WTC11 (cell line): ENCODE measurements at regions not wholly inside any gene's neighbourhood (a gene's known extent, or its start where the extent isn't known, plus 50 kb on each side); places are given as distances from the start of the nearest gene placed in this dataset.

ENCODE experiments used
- ATAC-seq: fragments of 200-7000 bp; cut with Tn5 transposase; 2 replicates; pipeline ENCODE4 v1.10.0; 2021; ENCODE audit warnings: mild to moderate bottlenecking, moderate library complexity
- CTCF ChIA-PET: fragments of 300-600 bp; sonication (Branson Sonifier 250); formaldehyde crosslinking; loops from one replicate; lab custom pipeline; 2021; ENCODE audit warnings: antibody characterized with exemption; lab: Charles Lee
- POLR2A ChIA-PET: fragments of 350-600 bp; sonication (Branson Sonifier 250); formaldehyde crosslinking; loops from one replicate; lab custom pipeline; 2021; ENCODE audit warnings: antibody characterized with exemption; lab: Charles Lee
- DNase-seq: peaks from one replicate; pipeline ENCODE4 v3.0.0; 2021; ENCODE audit warnings: low spot score
- H3K27ac Mint-ChIP-seq: 2 replicates; pipeline ENCODE4 v1.8.0; 2021; ENCODE audit warnings: mixed read lengths
- H3K27me3 Mint-ChIP-seq: 2 replicates; pipeline ENCODE4 v1.8.0; 2021; ENCODE audit warnings: low read depth, mild to moderate bottlenecking, moderate library complexity, mixed read lengths
- H3K36me3 Mint-ChIP-seq: 2 replicates; pipeline ENCODE4 v1.8.0; 2021; ENCODE audit warnings: mixed read lengths
- H3K4me1 Mint-ChIP-seq: 2 replicates; pipeline ENCODE4 v1.8.0; 2022; ENCODE audit warnings: mixed read lengths
- H3K4me3 Mint-ChIP-seq: 2 replicates; pipeline ENCODE4 v1.8.0; 2021; ENCODE audit warnings: mild to moderate bottlenecking, moderate library complexity, mixed read lengths
- H3K9me3 Mint-ChIP-seq: 2 replicates; pipeline ENCODE4 v1.8.0; 2021; ENCODE audit warnings: mixed read lengths
- ATF1 ChIP-seq: sonication (generic); formaldehyde crosslinking; IDR thresholded peaks from 2 replicates; pipeline ENCODE4 v1.8.1; 2023; ENCODE audit warnings: mild to moderate bottlenecking, moderate library complexity, missing genetic modification reagents
- ATF3 ChIP-seq: sonication (generic); formaldehyde crosslinking; conservative IDR thresholded peaks from 2 replicates; pipeline ENCODE4 v1.8.1; 2022; ENCODE audit warnings: mild to moderate bottlenecking, missing genetic modification reagents
- ATF6 ChIP-seq: sonication (generic); formaldehyde crosslinking; IDR thresholded peaks from 2 replicates; pipeline ENCODE4 v1.8.1; 2023; ENCODE audit warnings: mild to moderate bottlenecking, missing genetic modification reagents
- E2F5 ChIP-seq: sonication (generic); formaldehyde crosslinking; IDR thresholded peaks from 2 replicates; pipeline ENCODE4 v1.8.1; 2022; ENCODE audit warnings: mild to moderate bottlenecking, moderate library complexity, missing genetic modification reagents
- FOXP4 ChIP-seq: sonication (generic); formaldehyde crosslinking; IDR thresholded peaks from 2 replicates; pipeline ENCODE4 v1.8.0; 2022; ENCODE audit warnings: mild to moderate bottlenecking, missing genetic modification reagents
- HMGA2 ChIP-seq: fragments of 250-450 bp; sonication (Bioruptor Pico); IDR thresholded peaks from 2 replicates; pipeline ENCODE4 v1.4.0; 2021; ENCODE audit warnings: mild to moderate bottlenecking, moderate library complexity
- NR2C2 ChIP-seq: sonication (generic); formaldehyde crosslinking; IDR thresholded peaks from 2 replicates; pipeline ENCODE4 v1.8.0; 2022; ENCODE audit warnings: mild to moderate bottlenecking, missing genetic modification reagents
- NR3C1 ChIP-seq: sonication (generic); formaldehyde crosslinking; conservative IDR thresholded peaks from 2 replicates; pipeline ENCODE4 v1.8.1; 2023; ENCODE audit warnings: low read depth, mild to moderate bottlenecking, missing genetic modification reagents
- PRDM15 ChIP-seq: sonication (generic); formaldehyde crosslinking; IDR thresholded peaks from 2 replicates; pipeline ENCODE4 v1.8.0; 2022; ENCODE audit warnings: missing genetic modification reagents
- PREB ChIP-seq: sonication (generic); formaldehyde crosslinking; IDR thresholded peaks from 2 replicates; pipeline ENCODE4 v1.8.1; 2022; ENCODE audit warnings: mild to moderate bottlenecking, missing genetic modification reagents, moderate library complexity, borderline replicate concordance
- SP1 ChIP-seq: sonication (generic); formaldehyde crosslinking; conservative IDR thresholded peaks from 2 replicates; pipeline ENCODE4 v1.8.1; 2022; ENCODE audit warnings: missing genetic modification reagents
- TP53 ChIP-seq: sonication (generic); formaldehyde crosslinking; IDR thresholded peaks from 2 replicates; pipeline ENCODE4 v1.8.1; 2023; ENCODE audit warnings: mild to moderate bottlenecking, missing genetic modification reagents
- USF2 ChIP-seq: sonication (generic); formaldehyde crosslinking; IDR thresholded peaks from 2 replicates; pipeline ENCODE4 v1.8.1; 2023; ENCODE audit warnings: mild to moderate bottlenecking, missing genetic modification reagents, moderate library complexity
- ZNF138 ChIP-seq: sonication (generic); formaldehyde crosslinking; conservative IDR thresholded peaks from 2 replicates; pipeline ENCODE4 v1.8.1; 2022; ENCODE audit warnings: mild to moderate bottlenecking, moderate library complexity, missing genetic modification reagents
- ZNF263 ChIP-seq: sonication (generic); formaldehyde crosslinking; IDR thresholded peaks from 2 replicates; pipeline ENCODE4 v1.8.1; 2022; ENCODE audit warnings: low read depth, mild to moderate bottlenecking, moderate library complexity, missing genetic modification reagents
- ZNF396 ChIP-seq: fragments of 250-450 bp; sonication (Bioruptor Pico); IDR thresholded peaks from 2 replicates; pipeline ENCODE4 v1.8.0; 2021; ENCODE audit warnings: mild to moderate bottlenecking, moderate library complexity, borderline replicate concordance
- ZNF532 ChIP-seq: fragments of 250-450 bp; sonication (Bioruptor Pico); IDR thresholded peaks from 2 replicates; pipeline ENCODE4 v1.9.0; 2021; ENCODE audit warnings: mild to moderate bottlenecking, borderline replicate concordance

GRCh38 chr4:181157647-181158046 lies 1085.6 kb upstream of the TENM3 start:
- no peak overlapping the region for H3K4me3 Mint-ChIP-seq
- H3K27me3 Mint-ChIP-seq = peaks cover 32% of the 10 kb centered on the region
- POLR2A ChIA-PET = interaction anchor here (0.6 kb wide), 1 partner anchor 344 kb away, joined by 3 read pairs; no protein-coding TSS in a partner anchor
- TF ChIP-seq SP1 = no peak
- TF ChIP-seq ZNF532 = no peak
- no peak for TF ChIP-seq ZNF396 (CRISPR knock-in tag)
- TF ChIP-seq ZNF263 (CRISPR knock-in tag) = no peak
- H3K4me1 Mint-ChIP-seq = peaks cover 9% of the 10 kb centered on the region
- H3K27ac Mint-ChIP-seq = no peak overlapping the region
- ATAC-seq (no peak), DNase-seq (no peak)
- no peaks in the 10 kb centered on the region for H3K36me3 Mint-ChIP-seq
- CTCF ChIA-PET = no interaction called here
- H3K9me3 Mint-ChIP-seq = no peaks in the 10 kb centered on the region

- Mint-ChIP-seq H3K27me3 (peaks cover 41% of the 10 kb centered on the region), H3K4me1 (peaks cover 9% of the 10 kb centered on the region), H3K36me3 (no peaks in the 10 kb centered on the region), H3K4me3 (no peak overlapping the region), H3K9me3 (no peaks in the 10 kb centered on the region), H3K27ac (no peak overlapping the region)
- ChIA-PET POLR2A (no interaction called here), CTCF (interaction anchor here (1.4 kb wide), 1 partner anchor 250 kb away, joined by 3 read pairs; no protein-coding TSS in a partner anchor)
- no peak for DNase-seq
- TF ChIP-seq PRDM15 (CRISPR knock-in tag) = no peak
- no peak for TF ChIP-seq PREB
- ATAC-seq = no peak
These were observed 1084.2 kb upstream of the TENM3 start for GRCh38 chr4:181158971-181159370.

GRCh38 chr4:181161669-181162068 lies 1081.5 kb upstream of the TENM3 start:
- ChIA-PET CTCF (no interaction called here), POLR2A (no interaction called here)
- Mint-ChIP-seq H3K27me3 (peaks cover 64% of the 10 kb centered on the region), H3K27ac (no peak overlapping the region), H3K4me3 (no peak overlapping the region), H3K4me1 (peaks cover 19% of the 10 kb centered on the region), H3K9me3 (no peaks in the 10 kb centered on the region), H3K36me3 (no peaks in the 10 kb centered on the region)
- no peak for DNase-seq
- peak; percentile 57; the same call in 1 of the 2 replicates for ATAC-seq
- no peak for TF ChIP-seq HMGA2 (CRISPR knock-in tag)
- no peak for TF ChIP-seq ATF3 (CRISPR knock-in tag)
- no peak for TF ChIP-seq ATF6 (CRISPR knock-in tag)
- TF ChIP-seq USF2 (CRISPR knock-in tag) = no peak
- no peak for TF ChIP-seq NR3C1 (CRISPR knock-in tag)
- TF ChIP-seq NR2C2 (CRISPR knock-in tag) = no peak
- TF ChIP-seq FOXP4 = no peak
- TF ChIP-seq E2F5 = no peak
- no peak for TF ChIP-seq ATF1 (CRISPR knock-in tag)
- no peak for TF ChIP-seq TP53 (CRISPR knock-in tag)
- no peak for TF ChIP-seq ZNF263 (CRISPR knock-in tag)
- TF ChIP-seq ZNF138 = no peak
